Astrocyte (in vitro differentiated cells and primary cell): ENCODE measurements at regions not wholly inside any gene's neighbourhood (a gene's known extent, or its start where the extent isn't known, plus 50 kb on each side); places are given as distances from the start of the nearest gene placed in this dataset.

Experiments
- DNase-seq: peaks from one replicate; pipeline ENCODE4 v3.0.0-alpha.2; 2010; ENCODE audit warnings: low read depth
- FAIRE-seq: peaks from 2 replicates; lab custom pipeline; 2011; peaks lifted over from hg19 to GRCh38; lab: Jason Lieb, UNC
- H2AFZ ChIP-seq: 2 replicates; pipeline ENCODE4 v1.6.0; 2012; ENCODE audit warnings: low read depth, low read length, inconsistent platforms
- H3K27ac ChIP-seq: 2 replicates; pipeline ENCODE4 v1.5.1; 2011; ENCODE audit warnings: low read depth, low read length, inconsistent platforms
- H3K27me3 ChIP-seq: 2 replicates; pipeline ENCODE4 v1.6.0; 2011; ENCODE audit warnings: low read length, inconsistent platforms; ENCODE audit not compliant: insufficient read depth
- H3K36me3 ChIP-seq: 2 replicates; pipeline ENCODE4 v1.5.1; 2011; ENCODE audit warnings: low read length, inconsistent platforms; ENCODE audit not compliant: insufficient read depth
- H3K4me1 ChIP-seq: 2 replicates; pipeline ENCODE4 v1.5.1; 2011; ENCODE audit warnings: low read length, inconsistent platforms; ENCODE audit not compliant: insufficient read depth
- H3K4me2 ChIP-seq: 2 replicates; pipeline ENCODE4 v1.6.0; 2012; ENCODE audit warnings: low read length, inconsistent platforms
- H3K4me3 ChIP-seq: 2 replicates; pipeline ENCODE4 v1.5.1; 2011; ENCODE audit warnings: low read depth, mild to moderate bottlenecking, low read length, inconsistent platforms; ENCODE audit not compliant: insufficient read depth
- H3K79me2 ChIP-seq: 2 replicates; pipeline ENCODE4 v1.6.0; 2012; ENCODE audit warnings: mild to moderate bottlenecking, low read length, inconsistent platforms; ENCODE audit not compliant: insufficient read depth
- H3K9ac ChIP-seq: 2 replicates; pipeline ENCODE4 v1.6.0; 2012; ENCODE audit warnings: mild to moderate bottlenecking, low read length, inconsistent platforms
- H3K9me3 ChIP-seq: 2 replicates; pipeline ENCODE4 v1.5.1; 2012; ENCODE audit warnings: low read depth, mild to moderate bottlenecking, low read length, inconsistent platforms; ENCODE audit not compliant: insufficient read depth
- H4K20me1 ChIP-seq: 2 replicates; pipeline ENCODE4 v1.6.0; 2012; ENCODE audit warnings: low read length, inconsistent platforms; ENCODE audit not compliant: insufficient read depth
- H3K27ac Mint-ChIP-seq: one replicate; pipeline ENCODE4 v1.8.0; 2021; ENCODE audit warnings: mild to moderate bottlenecking, mixed read lengths; ENCODE audit not compliant: unreplicated experiment
- H3K27me3 Mint-ChIP-seq: one replicate; pipeline ENCODE4 v1.8.0; 2021; ENCODE audit warnings: low read depth, mixed read lengths; ENCODE audit not compliant: unreplicated experiment
- H3K36me3 Mint-ChIP-seq: one replicate; pipeline ENCODE4 v1.8.0; 2021; ENCODE audit warnings: low read depth, mixed read lengths; ENCODE audit not compliant: unreplicated experiment
- H3K4me1 Mint-ChIP-seq: one replicate; pipeline ENCODE4 v1.8.0; 2021; ENCODE audit warnings: low read depth, mixed read lengths; ENCODE audit not compliant: unreplicated experiment
- H3K4me3 Mint-ChIP-seq: one replicate; pipeline ENCODE4 v1.8.0; 2021; ENCODE audit warnings: mild to moderate bottlenecking, moderate library complexity, mixed read lengths; ENCODE audit not compliant: unreplicated experiment
- H3K9me3 Mint-ChIP-seq: one replicate; pipeline ENCODE4 v1.8.0; 2021; ENCODE audit warnings: mild to moderate bottlenecking, mixed read lengths; ENCODE audit not compliant: unreplicated experiment
- EZH2 ChIP-seq: IDR thresholded peaks from 2 replicates; pipeline ENCODE4 v1.6.1; 2012; ENCODE audit warnings: mild to moderate bottlenecking, low read length, inconsistent platforms; ENCODE audit not compliant: insufficient read depth
- TF ChIP-seq, protein P1 (sequence below): IDR thresholded peaks from 2 replicates; pipeline ENCODE4 v1.5.1; 2011; ENCODE audit warnings: low read depth, mild to moderate bottlenecking, inconsistent platforms, low read length, moderate library complexity; ENCODE audit not compliant: insufficient read depth

DNA sequence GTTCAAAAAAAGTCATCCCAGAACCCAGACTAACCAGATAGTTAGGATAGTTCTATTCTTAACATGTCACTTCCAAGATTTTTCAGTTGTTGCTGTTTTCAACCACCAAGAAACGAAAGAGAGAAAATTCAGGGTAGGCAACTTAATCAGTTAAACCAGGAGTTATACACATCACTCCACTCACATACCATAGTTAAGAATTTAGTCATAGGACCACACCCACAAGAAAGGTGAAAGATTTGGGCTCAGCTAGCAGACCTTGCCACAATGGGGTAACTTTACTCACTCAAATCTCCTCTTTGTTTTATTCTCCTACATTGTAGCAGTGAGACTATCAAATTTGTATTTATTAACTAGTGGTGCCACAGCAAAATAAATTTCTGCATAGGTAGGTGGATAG lies 473.6 kb downstream of the NUP35 start:
- Mint-ChIP-seq H3K27me3 (no peaks in the 10 kb centered on the region), H3K27ac (no peak overlapping the region), H3K9me3 (no peaks in the 10 kb centered on the region), H3K36me3 (no peaks in the 10 kb centered on the region), H3K4me1 (no peaks in the 10 kb centered on the region), H3K4me3 (no peak overlapping the region)
- Histone ChIP-seq H3K27me3 (no peaks in the 10 kb centered on the region), H3K4me3 (no peak overlapping the region), H3K4me2 (no peak overlapping the region), H3K4me1 (no peaks in the 10 kb centered on the region), H3K27ac (no peak overlapping the region), H3K9ac (no peak overlapping the region), H4K20me1 (no peaks in the 10 kb centered on the region), H3K79me2 (no peaks in the 10 kb centered on the region), H3K9me3 (no peaks in the 10 kb centered on the region), H3K36me3 (no peaks in the 10 kb centered on the region), H2AFZ (no peak overlapping the region)
- FAIRE-seq (no peak), DNase-seq (no peak)
- TF ChIP-seq, protein P1, sequence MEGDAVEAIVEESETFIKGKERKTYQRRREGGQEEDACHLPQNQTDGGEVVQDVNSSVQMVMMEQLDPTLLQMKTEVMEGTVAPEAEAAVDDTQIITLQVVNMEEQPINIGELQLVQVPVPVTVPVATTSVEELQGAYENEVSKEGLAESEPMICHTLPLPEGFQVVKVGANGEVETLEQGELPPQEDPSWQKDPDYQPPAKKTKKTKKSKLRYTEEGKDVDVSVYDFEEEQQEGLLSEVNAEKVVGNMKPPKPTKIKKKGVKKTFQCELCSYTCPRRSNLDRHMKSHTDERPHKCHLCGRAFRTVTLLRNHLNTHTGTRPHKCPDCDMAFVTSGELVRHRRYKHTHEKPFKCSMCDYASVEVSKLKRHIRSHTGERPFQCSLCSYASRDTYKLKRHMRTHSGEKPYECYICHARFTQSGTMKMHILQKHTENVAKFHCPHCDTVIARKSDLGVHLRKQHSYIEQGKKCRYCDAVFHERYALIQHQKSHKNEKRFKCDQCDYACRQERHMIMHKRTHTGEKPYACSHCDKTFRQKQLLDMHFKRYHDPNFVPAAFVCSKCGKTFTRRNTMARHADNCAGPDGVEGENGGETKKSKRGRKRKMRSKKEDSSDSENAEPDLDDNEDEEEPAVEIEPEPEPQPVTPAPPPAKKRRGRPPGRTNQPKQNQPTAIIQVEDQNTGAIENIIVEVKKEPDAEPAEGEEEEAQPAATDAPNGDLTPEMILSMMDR, result no peak
- no peak for TF ChIP-seq EZH2

DNA sequence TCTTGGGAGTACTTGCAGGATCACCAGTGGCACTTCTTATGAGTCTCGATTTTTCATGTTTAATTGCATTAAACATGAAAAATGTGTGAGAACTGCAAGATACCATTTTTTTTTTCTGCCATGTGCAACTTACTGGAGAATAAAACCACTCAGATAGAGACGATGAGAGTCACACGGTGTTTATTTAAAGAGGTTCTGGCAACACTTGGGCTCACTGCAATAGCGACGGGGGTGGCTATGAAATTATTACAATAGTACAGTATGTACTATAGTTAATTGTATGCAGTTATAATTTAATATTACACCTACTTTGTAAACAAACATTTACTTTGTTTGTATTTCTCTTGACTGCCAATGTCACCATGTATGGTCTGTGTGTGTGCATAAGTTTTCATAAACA lies 479.8 kb downstream of the NUP35 start:
- Histone ChIP-seq H3K27me3 (no peaks in the 10 kb centered on the region), H2AFZ (no peak overlapping the region), H4K20me1 (no peaks in the 10 kb centered on the region), H3K4me3 (no peak overlapping the region), H3K4me1 (no peaks in the 10 kb centered on the region), H3K79me2 (no peaks in the 10 kb centered on the region), H3K9me3 (no peaks in the 10 kb centered on the region), H3K9ac (no peak overlapping the region), H3K27ac (no peak overlapping the region), H3K4me2 (no peak overlapping the region), H3K36me3 (no peaks in the 10 kb centered on the region)
- Mint-ChIP-seq H3K4me1 (no peaks in the 10 kb centered on the region), H3K9me3 (no peaks in the 10 kb centered on the region), H3K27me3 (no peaks in the 10 kb centered on the region), H3K27ac (no peak overlapping the region), H3K4me3 (no peak overlapping the region), H3K36me3 (no peaks in the 10 kb centered on the region)
- DNase-seq (no peak), FAIRE-seq (no peak)
- TF ChIP-seq, protein P1, result no peak
- no peak for TF ChIP-seq EZH2

DNA sequence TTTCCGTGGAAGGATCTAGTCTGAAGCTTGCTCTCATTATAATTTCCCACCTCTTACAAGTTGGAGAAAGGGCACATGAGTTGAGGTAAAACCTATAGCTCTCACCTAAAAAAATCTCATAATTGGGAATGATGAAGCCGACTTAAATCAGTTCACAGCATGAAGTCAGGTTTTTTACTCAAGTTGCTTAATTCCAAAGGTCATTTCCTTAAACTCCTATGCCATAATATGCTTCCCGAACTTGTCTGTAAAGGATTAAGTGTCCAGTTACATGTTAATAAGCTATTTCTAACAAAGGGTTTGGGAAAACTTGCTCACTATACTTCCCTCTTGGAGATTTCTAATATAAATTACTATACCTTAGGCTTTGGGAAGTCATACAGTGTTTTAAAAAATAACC lies 481.2 kb downstream of the NUP35 start:
- no peaks in the 10 kb centered on the region for H4K20me1 ChIP-seq
- H3K36me3 ChIP-seq, result no peaks in the 10 kb centered on the region
- H2AFZ ChIP-seq, result no peak overlapping the region
- Mint-ChIP-seq H3K4me3 (no peak overlapping the region), H3K9me3 (no peaks in the 10 kb centered on the region), H3K36me3 (no peaks in the 10 kb centered on the region), H3K27ac (no peak overlapping the region), H3K4me1 (no peaks in the 10 kb centered on the region), H3K27me3 (no peaks in the 10 kb centered on the region)
- H3K27ac ChIP-seq, result no peak overlapping the region
- DNase-seq, result no peak
- H3K27me3 ChIP-seq, result no peaks in the 10 kb centered on the region
- H3K79me2 ChIP-seq, result no peaks in the 10 kb centered on the region
- H3K4me3 ChIP-seq, result no peak overlapping the region
- no peak for FAIRE-seq
- H3K4me1 ChIP-seq, result no peaks in the 10 kb centered on the region
- no peak for TF ChIP-seq EZH2
- TF ChIP-seq, protein P1, result no peak
- no peak overlapping the region for H3K9ac ChIP-seq
- H3K9me3 ChIP-seq, result no peaks in the 10 kb centered on the region
- H3K4me2 ChIP-seq, result no peak overlapping the region
